ENCODE measurements at regions not wholly inside any gene's neighbourhood (a gene's known extent, or its start where the extent isn't known, plus 50 kb on each side); places are given as distances from the start of the nearest gene placed in this dataset.

DNA sequence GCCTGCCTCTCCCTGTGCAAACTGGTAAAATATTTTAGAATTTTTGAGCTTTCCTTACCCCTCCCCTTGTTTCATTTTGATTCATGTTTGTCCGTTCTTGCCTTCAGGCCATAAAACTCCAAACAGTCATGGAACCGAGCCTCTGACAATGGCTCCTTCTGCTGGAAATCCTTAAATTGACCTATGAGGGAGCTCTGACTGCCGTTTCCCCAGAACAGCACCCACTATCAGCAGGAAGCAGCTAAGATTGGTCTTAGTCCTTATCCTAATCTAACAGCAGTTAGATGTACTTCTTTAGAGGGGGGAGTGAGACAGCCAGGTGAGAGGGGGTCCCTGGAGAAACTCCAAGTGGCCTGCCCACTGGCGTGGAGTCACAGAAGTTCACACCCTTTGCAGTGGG, 106.7 kb downstream of the FAM174A start:
- Histone ChIP-seq H3K27ac (ENCODE audit: low read depth, low read length) (no peak overlapping the region), H3K4me3 (ENCODE audit: low read depth, low read length) (no peak overlapping the region), H3K9me3 (ENCODE audit: control insufficient read depth, insufficient read depth, low read length) (no peaks in the 10 kb centered on the region), H3K27me3 (ENCODE audit: control insufficient read depth, insufficient read depth, low read length) (no peaks in the 10 kb centered on the region)
- TF ChIP-seq, protein P1, sequence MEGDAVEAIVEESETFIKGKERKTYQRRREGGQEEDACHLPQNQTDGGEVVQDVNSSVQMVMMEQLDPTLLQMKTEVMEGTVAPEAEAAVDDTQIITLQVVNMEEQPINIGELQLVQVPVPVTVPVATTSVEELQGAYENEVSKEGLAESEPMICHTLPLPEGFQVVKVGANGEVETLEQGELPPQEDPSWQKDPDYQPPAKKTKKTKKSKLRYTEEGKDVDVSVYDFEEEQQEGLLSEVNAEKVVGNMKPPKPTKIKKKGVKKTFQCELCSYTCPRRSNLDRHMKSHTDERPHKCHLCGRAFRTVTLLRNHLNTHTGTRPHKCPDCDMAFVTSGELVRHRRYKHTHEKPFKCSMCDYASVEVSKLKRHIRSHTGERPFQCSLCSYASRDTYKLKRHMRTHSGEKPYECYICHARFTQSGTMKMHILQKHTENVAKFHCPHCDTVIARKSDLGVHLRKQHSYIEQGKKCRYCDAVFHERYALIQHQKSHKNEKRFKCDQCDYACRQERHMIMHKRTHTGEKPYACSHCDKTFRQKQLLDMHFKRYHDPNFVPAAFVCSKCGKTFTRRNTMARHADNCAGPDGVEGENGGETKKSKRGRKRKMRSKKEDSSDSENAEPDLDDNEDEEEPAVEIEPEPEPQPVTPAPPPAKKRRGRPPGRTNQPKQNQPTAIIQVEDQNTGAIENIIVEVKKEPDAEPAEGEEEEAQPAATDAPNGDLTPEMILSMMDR (IDR thresholded peaks at IDR 0.05; ENCODE audit: low read depth, low read length), result no peak
- CTCF ChIA-PET, result no interaction called here
- POLR2A ChIA-PET, result no interaction called here
- DNase-seq (ENCODE audit: low read depth, low spot score), result no peak

DNA sequence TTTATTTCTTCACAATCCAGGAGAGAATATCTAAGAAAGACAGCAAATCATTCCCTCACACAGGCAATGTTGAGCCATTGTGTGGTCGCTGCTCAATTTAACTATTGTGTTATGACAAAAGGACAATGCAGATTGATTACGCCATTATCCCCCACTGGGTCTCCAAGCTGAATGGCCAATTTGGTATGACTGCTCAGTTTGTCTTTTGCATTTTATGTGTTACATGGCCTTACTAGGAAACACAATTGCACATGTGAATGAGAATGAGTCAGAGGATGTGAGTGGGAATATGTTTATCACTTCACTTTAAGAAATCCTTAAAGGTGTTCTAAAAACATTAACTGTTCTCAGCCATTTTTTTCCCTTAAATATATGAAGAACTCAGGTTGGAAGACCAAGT, 108.3 kb downstream of the FAM174A start:
- no peaks in the 10 kb centered on the region for H3K27me3 ChIP-seq (ENCODE audit: control insufficient read depth, insufficient read depth, low read length)
- no peak for DNase-seq (ENCODE audit: low read depth, low spot score)

DNA sequence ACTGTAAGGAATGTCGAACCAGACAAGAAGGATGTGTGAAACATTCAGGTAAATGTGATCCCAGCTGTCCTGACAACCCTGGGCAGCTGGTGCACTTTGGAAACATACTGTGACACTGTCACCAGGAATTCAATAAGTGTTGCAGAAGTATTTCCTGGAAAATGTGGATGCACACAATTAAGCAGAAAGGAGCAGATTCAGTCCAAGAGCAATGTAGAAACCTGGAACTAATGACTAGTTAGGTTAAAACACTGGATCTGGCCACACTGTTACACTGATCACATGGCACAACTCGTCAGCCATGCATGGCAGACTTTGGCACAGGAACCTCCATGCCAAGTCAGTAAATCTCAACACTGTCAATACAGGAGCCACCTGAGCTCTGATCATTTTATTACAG, 109.0 kb downstream of the FAM174A start:
- H3K27ac ChIP-seq (ENCODE audit: low read depth, low read length), result no peak overlapping the region
- no peaks in the 10 kb centered on the region for H3K9me3 ChIP-seq (ENCODE audit: control insufficient read depth, insufficient read depth, low read length)
- DNase-seq (ENCODE audit: low read depth, low spot score), result no peak
- H3K4me3 ChIP-seq (ENCODE audit: low read depth, low read length), result no peak overlapping the region
- CTCF ChIA-PET, result no interaction called here
- H3K27me3 ChIP-seq (ENCODE audit: control insufficient read depth, insufficient read depth, low read length), result no peaks in the 10 kb centered on the region
- TF ChIP-seq, protein P1 (IDR thresholded peaks at IDR 0.05; ENCODE audit: low read depth, low read length), result no peak
- POLR2A ChIA-PET, result no interaction called here

More for the DNA sequence above, 108.3 kb downstream of the FAM174A start:
- H3K4me3 ChIP-seq (ENCODE audit: low read depth, low read length), result no peak overlapping the region
- H3K27ac ChIP-seq (ENCODE audit: low read depth, low read length), result no peak overlapping the region
- no peaks in the 10 kb centered on the region for H3K9me3 ChIP-seq (ENCODE audit: control insufficient read depth, insufficient read depth, low read length)
- ChIA-PET POLR2A (no interaction called here), CTCF (no interaction called here)
- TF ChIP-seq, protein P1 (IDR thresholded peaks at IDR 0.05; ENCODE audit: low read depth, low read length), result no peak

DNA sequence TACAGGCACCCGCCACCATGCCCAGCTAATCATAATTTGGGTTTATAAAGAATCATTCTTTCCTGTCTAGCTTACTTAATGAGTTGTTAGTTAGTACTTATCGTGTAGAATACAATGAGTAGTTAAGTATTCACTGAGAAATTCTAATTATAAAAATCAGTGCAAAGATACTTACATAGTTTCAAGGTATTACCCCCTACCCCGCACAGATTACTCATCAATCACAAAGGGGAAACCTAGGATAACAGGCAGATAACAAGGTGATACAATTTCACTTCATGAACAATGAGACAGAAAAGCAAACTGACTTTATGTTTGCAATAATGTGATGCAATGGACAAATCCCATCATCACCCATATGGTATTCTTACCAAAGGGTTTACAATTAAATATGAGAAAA, 109.6 kb downstream of the FAM174A start:
- no peaks in the 10 kb centered on the region for H3K9me3 ChIP-seq (ENCODE audit: control insufficient read depth, insufficient read depth, low read length)
- POLR2A ChIA-PET, result no interaction called here
- H3K27me3 ChIP-seq (ENCODE audit: control insufficient read depth, insufficient read depth, low read length), result no peaks in the 10 kb centered on the region
- H3K27ac ChIP-seq (ENCODE audit: low read depth, low read length), result no peak overlapping the region
- H3K4me3 ChIP-seq (ENCODE audit: low read depth, low read length), result no peak overlapping the region
- no peak for DNase-seq (ENCODE audit: low read depth, low spot score)
- CTCF ChIA-PET, result no interaction called here
- TF ChIP-seq, protein P1 (IDR thresholded peaks at IDR 0.05; ENCODE audit: low read depth, low read length), result no peak

DNA sequence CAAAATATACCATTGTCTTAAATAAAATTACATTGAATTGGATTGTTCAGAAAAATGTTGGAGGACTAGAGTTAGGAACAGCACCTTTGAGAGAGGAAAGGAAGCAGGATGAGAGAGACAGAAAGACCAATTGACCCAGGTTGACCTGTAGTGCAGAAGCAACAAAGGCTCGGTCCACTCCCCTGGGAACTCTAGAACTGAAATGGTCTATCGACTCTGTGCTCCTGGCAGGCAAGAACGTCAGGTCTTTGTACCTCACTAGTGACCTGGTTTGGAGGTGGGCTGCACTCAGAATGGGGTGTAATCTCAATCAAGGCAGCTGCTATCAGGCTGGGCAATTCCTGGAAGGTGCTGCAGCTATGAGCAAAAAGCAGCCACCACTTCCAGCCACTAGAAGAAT, 110.8 kb downstream of the FAM174A start:
- DNase-seq (ENCODE audit: low read depth, low spot score), result no peak
- no peak overlapping the region for H3K27ac ChIP-seq (ENCODE audit: low read depth, low read length)
- ChIA-PET CTCF (no interaction called here), POLR2A (no interaction called here)
- no peaks in the 10 kb centered on the region for H3K27me3 ChIP-seq (ENCODE audit: control insufficient read depth, insufficient read depth, low read length)
- H3K4me3 ChIP-seq (ENCODE audit: low read depth, low read length), result no peak overlapping the region
- H3K9me3 ChIP-seq (ENCODE audit: control insufficient read depth, insufficient read depth, low read length), result no peaks in the 10 kb centered on the region
- TF ChIP-seq, protein P1 (IDR thresholded peaks at IDR 0.05; ENCODE audit: low read depth, low read length), result no peak
